ENCODE measurements at regions not wholly inside any gene's neighbourhood (a gene's known extent, or its start where the extent isn't known, plus 50 kb on each side); places are given as distances from the start of the nearest gene placed in this dataset.

DNA sequence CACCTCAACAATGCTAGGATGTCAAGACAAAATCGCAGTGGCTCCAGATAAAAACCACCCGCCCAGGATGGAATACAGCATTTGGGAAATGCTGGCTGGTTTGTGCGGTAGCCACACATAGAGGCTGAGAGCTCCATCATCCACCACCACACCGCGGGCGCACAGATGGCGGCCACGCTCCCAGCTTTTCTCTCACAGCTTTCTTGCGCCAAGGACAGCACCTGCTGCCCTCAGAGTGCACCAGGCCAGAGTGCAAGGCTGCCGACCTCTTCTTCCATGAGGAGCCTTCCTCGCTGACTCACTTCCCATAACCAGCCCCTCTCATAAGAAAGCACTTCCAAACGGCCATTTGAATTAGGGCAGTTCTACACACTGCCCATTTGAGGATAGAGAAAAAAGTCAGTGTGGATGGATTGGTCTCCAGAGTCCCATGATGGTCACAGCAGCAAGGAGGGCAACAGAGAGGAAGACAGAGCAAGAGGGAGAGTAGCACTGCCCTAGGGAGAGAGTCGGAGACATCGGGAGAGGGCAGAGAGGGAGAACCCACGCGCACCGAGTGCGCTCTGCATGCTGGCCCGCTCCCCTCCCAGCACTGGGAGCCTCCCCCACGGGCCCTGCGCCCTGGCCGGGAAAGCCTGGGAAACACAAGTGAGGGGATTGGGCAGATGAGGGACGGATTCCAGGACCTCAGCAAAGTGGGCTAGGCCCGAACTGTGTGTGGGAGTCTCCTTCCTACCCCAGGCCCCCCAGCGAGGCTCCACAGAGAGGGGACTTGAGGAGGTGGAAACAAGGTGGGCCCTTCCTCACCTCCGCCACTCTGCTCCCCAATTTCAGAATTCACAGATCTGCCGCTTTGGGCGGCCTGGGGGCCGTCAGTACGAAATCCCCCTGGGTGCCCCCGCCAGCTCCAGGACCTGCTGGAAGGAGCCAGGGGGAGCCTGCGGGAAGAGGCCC, 156.9 kb downstream of the USP12 start:
- Histone ChIP-seq H3K27me3 (no peaks in the 10 kb centered on the region), H3K4me3 (no peak overlapping the region), H3K36me3 (no peaks in the 10 kb centered on the region), H3K9me3 (no peaks in the 10 kb centered on the region)
- DNase-seq = no peak

DNA sequence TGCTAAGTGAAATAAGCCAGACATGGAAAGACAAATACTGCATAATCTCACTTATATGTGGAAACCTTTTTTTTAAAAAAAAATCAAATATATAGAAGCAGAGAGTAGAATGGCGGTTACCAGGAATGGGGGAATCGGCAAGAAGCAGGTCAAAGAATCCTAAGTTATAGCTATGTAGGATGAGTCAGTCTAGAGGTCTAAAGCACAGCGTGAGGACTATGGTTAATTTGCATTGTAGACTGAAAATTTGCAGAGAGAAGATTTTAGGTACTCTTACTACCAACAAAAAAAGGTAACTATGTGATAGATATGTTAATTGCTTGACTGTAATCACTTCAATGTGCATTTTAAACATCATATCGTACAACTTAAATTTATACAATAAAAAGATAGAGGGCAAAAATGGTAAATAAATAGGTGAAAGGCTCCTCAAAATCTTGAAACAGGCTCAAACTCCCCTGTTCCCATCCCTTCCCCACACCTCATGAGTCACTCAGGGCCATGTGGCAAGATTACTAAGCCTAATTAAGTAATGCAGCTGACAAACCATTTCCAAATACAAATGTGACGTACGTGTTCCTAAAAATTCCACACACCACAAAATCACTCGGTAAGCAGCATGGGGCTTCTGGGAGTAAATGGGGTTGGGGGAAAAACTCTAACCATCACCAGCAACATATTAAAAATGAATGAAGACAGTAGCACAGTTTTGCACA, 159.0 kb downstream of the USP12 start:
- peak; percentile 43 for DNase-seq

DNA sequence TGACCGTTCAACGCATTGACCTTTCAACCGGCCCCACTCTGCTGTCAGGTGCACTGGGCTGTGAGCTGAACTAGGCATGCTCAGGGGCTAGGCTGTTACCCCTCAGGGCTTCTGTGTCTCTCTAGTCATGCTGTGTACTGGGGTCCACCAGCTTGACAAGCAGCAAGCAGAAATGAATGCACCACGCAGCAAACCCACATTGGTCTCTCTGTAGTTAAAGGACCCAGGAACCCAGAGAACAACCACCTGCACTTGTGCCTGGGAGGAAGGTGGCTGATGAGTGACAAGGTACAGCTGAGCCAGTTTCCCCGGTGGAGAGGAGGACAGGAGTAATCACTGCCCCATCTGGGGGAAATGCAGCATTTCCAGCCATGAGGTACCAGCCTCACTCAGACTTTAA, 159.9 kb downstream of the USP12 start:
- H3K4me3 ChIP-seq = no peak overlapping the region
- H3K27me3 ChIP-seq = no peaks in the 10 kb centered on the region
- no peak for DNase-seq
- H3K36me3 ChIP-seq = no peaks in the 10 kb centered on the region
- H3K9me3 ChIP-seq = no peaks in the 10 kb centered on the region

More for the DNA sequence above, 159.0 kb downstream of the USP12 start:
- Histone ChIP-seq H3K36me3 (no peaks in the 10 kb centered on the region), H3K9me3 (no peaks in the 10 kb centered on the region), H3K27me3 (no peaks in the 10 kb centered on the region), H3K4me3 (no peak overlapping the region)

DNA sequence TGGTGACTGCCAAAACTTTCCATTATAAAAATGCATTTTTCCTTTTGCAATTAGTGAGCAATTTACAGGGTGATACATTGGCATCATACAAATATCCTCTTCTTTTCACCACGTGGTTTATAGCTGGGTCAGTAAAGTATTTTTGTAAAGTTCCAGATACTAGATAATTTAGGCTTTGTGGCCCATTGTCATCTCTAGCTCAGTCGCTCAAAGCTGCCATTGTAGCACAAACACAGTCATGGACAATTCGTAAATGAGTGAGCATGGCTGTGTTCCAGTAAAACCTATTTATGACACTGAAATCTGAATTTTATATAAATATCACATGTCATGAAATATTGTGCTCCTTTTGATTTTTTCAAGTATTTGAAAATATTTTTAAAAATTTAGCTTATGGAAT, 162.9 kb downstream of the USP12 start:
- no peaks in the 10 kb centered on the region for H3K36me3 ChIP-seq
- H3K4me3 ChIP-seq = no peak overlapping the region
- H3K9me3 ChIP-seq = no peaks in the 10 kb centered on the region
- DNase-seq = no peak
- no peaks in the 10 kb centered on the region for H3K27me3 ChIP-seq

DNA sequence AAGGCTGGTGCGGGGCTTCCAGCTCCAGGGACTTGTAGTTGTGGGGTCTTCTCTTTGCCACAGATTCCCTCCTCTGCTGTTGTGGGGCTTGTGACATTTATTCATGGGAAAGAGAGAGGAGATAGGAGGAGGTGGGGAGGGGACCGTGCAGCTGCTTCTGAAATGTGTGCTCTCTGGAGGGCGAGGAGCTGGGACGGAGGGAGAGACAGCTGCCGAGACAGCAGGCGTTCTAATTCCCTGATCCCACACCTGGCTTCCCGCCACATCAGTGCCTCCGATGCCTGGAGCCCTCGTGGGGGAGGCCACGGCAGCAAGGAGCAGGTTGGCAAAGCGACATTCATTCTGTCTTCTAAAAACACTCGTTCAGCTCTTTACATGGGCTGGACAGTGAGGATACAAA, 164.4 kb downstream of the USP12 start:
- no peak overlapping the region for H3K4me3 ChIP-seq
- no peak for DNase-seq
- no peaks in the 10 kb centered on the region for H3K27me3 ChIP-seq
- H3K36me3 ChIP-seq = no peaks in the 10 kb centered on the region
- no peaks in the 10 kb centered on the region for H3K9me3 ChIP-seq

DNA sequence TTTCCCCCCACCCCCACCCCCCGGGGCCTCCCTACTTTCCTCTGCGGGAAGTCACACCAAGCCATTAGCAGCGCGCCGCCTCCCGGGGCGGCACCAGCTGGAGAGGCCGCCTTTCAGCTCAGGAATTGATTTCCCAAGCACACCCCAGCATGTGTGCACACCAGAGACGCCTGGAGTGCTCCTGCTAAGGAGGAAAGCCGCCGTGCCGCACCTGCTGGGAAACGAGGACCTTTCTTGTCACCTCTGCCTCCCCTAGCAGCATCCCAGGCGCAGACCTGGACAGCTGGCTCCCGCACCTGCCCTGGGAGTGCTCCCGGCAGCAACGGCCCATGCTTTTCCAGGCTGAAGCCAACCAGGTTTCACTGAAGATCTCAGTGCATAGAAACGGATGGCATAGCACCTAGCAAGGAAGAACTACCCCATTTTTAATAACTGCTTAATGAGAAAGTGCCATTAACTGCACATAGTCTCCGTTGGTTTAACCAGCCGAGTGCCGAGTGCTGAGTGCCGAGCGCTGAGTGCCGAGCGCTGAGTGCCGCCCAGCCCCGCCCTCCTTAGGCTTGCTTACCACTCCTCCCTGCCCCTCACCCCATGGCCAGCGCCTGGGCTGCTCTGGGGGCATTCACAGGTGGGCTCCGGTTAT, 165.0 kb downstream of the USP12 start:
- H3K27me3 ChIP-seq = no peaks in the 10 kb centered on the region
- no peaks in the 10 kb centered on the region for H3K36me3 ChIP-seq
- no peak overlapping the region for H3K4me3 ChIP-seq
- DNase-seq = no peak
- no peaks in the 10 kb centered on the region for H3K9me3 ChIP-seq

DNA sequence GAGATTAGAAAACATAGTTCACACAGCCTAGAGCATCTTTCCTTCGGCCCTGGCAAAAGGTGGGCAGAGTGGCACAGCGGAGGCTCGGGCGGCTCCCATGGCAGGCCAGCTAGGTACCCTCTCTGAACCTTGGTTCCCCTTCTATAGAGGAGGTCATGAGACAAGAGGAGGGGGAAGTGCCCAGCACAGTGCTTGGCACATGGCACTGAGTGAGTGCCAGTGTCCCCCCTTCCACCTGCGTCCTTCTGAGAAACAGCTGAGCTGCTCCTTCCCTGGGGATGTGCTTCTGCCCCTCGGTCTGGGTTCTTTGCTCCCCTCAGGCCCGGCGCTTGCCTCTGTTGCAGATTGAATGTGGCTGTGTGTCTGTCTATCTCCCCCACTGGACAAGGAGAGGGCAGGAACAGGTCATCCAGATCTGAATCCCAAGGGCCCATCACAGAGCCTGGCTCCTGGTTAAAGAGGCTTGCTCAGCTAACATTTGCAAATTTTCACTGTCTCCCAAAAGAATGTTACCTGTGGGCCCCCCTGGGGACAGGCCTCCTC, 165.6 kb downstream of the USP12 start:
- no peaks in the 10 kb centered on the region for H3K36me3 ChIP-seq
- H3K27me3 ChIP-seq = no peaks in the 10 kb centered on the region
- no peaks in the 10 kb centered on the region for H3K9me3 ChIP-seq
- H3K4me3 ChIP-seq = no peak overlapping the region
- no peak for DNase-seq

DNA sequence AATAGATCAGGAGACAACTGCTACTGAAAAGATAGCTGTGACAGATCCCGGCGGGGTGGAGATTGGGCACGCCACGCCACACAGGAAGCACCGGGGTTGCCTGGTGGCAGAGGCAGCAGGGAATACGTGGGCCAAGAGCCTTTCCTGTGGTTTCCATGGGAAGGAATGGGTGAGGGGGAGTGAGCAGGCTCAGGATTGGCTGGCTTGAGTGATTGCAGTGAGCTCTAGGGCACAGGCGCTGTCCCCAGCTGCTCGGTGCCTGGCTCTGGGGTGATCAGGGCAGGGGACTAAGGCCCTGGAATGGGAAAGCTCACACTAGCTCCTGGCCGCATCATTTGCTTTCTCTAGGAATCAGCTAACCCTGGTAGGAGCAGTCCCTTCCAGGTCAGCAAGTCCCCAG, 166.1 kb downstream of the USP12 start:
- Histone ChIP-seq H3K4me3 (no peak overlapping the region), H3K9me3 (no peaks in the 10 kb centered on the region)

DNA sequence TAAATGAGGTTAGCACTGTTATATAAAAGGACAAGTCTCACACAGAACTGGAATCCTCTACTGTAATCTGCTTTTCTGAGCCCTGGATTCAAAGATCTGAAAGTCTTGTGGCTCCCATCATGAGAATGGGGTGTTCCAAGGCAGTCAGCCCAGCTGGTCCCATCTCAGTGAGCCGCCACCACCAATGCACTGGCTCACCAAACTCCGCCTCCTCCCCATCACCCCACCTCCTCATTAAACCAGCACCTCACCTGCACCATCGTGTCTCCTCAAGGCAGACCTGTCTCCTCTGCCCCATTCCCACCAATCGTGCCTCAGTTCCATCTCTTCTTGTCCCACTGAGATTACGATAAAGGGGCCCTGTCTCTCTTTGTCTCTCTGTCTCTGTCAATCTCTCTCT, 166.7 kb downstream of the USP12 start:
- H3K36me3 ChIP-seq = no peaks in the 10 kb centered on the region
- no peaks in the 10 kb centered on the region for H3K9me3 ChIP-seq
- H3K4me3 ChIP-seq = no peak overlapping the region
- no peaks in the 10 kb centered on the region for H3K27me3 ChIP-seq
- DNase-seq = no peak

More for the DNA sequence above, 166.1 kb downstream of the USP12 start:
- no peak for DNase-seq
- Histone ChIP-seq H3K36me3 (no peaks in the 10 kb centered on the region), H3K27me3 (no peaks in the 10 kb centered on the region)

DNA sequence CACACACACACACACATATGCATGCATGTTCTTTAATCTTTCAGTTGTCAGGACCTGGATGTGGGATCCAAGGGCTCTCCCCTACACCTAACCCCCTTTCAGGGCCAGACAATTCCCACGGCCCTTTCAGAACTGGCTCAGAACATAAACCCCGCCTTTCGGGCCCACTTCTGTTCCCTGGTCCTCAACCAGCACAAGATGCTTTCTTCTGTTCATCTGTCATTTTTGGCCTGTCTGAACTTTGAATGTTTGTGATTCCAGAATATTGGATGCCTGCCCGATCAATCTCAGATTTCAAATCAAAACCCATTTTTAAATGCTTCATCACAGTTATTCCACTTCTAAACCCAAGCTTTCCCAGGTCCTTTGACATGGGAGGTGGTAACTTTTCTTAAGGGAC, 167.3 kb downstream of the USP12 start:
- no peaks in the 10 kb centered on the region for H3K36me3 ChIP-seq
- H3K4me3 ChIP-seq = no peak overlapping the region
- no peak for DNase-seq
- no peaks in the 10 kb centered on the region for H3K27me3 ChIP-seq
- no peaks in the 10 kb centered on the region for H3K9me3 ChIP-seq

DNA sequence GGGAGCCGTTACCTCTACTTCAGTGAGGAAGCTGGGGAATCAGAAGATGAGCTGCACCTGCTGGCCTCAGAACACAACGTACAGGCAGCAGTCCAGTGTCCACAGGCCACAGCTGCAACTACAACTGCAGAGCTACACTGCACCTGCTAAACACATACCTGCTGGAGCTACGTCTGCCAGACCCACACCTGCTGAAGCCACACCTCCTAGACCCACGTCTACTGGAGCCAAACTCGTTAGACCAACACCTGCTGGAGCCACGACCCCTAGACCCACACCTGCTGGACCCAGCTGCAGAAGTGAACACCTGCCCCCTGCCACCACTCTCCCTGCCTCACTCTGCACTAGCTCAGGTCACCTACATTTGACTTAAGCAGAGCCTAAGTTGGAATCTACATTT, 169.9 kb downstream of the USP12 start:
- Histone ChIP-seq H3K4me3 (no peak overlapping the region), H3K36me3 (no peaks in the 10 kb centered on the region), H3K27me3 (no peaks in the 10 kb centered on the region), H3K9me3 (no peaks in the 10 kb centered on the region)
- DNase-seq = no peak

DNA sequence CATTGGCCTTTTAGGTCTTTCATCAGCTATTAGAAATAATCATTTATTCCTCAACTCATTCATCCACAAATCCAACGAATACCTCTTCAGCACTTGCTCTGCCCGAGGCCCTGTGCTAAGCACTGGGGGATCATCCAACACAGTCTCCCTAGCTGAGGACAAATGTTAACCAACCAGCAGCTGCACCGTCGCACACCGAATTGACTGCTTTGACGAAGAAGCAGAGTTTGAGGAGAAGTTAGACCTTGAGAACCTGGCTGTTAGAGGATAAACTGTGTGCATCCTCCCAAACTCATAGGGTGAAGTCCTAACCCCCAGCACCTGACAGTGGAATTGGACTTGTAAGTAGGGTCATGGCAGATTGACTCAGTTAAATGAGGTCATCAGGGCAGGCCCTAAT, 170.9 kb downstream of the USP12 start:
- no peak for DNase-seq
- no peaks in the 10 kb centered on the region for H3K27me3 ChIP-seq
- H3K4me3 ChIP-seq = no peak overlapping the region
- H3K36me3 ChIP-seq = no peaks in the 10 kb centered on the region
- H3K9me3 ChIP-seq = peaks cover 3% of the 10 kb centered on the region; the same call in 1 of the 2 replicates

DNA sequence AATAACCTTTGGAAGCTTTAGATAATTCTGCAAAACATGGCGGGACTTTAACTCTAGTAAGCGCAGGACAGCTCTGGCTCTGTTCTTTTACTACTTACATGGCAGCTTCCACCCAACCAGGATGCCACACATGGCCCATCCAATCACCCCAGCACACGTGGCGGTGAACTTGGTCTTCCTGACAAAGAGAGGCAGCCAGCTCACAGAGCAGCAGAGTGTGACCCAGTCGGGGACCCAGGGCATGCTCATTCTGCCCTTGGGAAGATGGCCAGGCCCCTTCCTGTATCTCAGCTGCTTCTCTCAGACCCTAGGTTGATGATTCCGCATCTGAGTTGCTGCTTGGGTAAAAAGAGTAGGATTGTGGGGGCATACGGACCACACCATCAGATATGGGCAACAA, 172.1 kb downstream of the USP12 start:
- no peaks in the 10 kb centered on the region for H3K36me3 ChIP-seq
- no peak overlapping the region for H3K4me3 ChIP-seq
- no peaks in the 10 kb centered on the region for H3K27me3 ChIP-seq
- no peak for DNase-seq
- H3K9me3 ChIP-seq = peaks cover 3% of the 10 kb centered on the region; the same call in 1 of the 2 replicates

DNA sequence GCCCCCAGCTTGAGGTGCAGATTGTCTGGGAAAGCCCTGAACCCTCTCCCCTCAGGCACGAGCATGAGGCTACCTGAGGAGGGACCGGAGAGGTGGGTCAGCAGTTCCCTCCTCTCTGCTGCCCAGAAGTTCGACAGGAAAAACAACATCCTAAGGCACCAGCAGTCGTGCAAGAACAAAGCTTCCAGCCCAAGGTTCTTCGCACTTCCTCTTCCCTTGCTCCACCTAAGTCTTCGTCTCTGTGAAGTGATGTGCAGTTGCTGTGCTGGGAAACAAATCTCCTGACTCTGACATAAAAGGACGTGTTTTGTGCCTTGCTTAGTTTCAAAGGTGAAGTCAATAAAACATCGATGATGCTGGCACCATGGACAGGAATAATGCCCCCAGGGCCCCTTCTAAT, 173.3 kb downstream of the USP12 start:
- Histone ChIP-seq H3K4me3 (no peak overlapping the region), H3K27me3 (no peaks in the 10 kb centered on the region), H3K36me3 (no peaks in the 10 kb centered on the region), H3K9me3 (peaks cover 3% of the 10 kb centered on the region; the same call in 1 of the 2 replicates)
- DNase-seq = no peak

DNA sequence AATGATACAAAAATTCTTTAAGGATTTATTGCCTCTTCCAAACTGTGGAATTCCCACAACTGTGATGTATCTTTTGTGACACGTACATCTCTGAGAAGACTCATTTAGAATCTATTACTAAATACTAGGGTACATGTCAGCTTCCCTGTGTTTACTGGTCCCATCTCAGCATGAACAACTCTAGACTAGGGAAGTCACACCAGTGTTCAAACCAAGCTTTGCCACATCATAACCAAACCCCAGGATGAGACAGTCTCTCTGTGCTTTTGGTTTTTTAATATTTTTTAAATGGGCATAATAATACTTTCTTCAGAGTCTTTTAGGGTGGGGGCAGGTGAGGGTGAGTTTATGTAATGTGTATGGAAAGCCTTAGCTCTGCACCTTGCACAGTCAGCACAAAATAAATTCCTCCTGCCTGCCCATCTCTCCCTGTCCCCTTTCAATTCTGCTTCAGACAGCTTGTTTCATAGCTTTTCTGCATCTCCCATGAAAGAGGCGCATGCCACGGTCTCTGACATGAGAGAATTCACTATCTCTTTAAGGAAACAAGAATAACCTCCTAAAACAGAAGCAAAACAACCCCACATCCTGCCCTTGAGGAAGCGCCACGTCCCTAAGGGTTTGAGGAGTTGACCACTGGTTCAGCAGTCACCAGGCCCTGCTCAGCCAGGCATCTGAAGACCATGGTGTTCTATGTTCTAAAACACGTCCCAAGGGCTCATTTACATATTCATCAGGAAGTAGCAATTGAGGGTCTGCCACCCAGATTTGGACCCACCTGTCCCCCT, 174.5 kb downstream of the USP12 start:
- H3K36me3 ChIP-seq = no peaks in the 10 kb centered on the region
- DNase-seq = no peak
- no peaks in the 10 kb centered on the region for H3K27me3 ChIP-seq

DNA sequence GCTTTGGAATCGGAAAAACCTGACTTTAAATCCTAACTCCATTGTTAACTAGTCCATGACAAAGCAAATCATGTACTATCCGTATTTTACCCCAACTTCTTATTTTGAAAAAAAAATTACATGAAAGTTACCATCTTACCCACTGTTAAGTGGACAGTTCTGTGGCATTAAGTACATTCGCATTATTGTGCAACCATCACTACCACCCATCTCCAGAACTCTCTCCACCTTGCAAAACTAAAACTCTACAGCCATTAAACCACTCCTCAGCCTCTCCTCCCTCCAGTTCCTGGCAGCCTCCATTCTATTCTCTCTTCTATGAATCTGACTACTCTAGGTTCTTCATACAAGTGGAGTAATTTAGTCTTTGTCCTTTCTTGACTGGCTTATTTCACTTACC, 176.5 kb downstream of the USP12 start:
- peaks cover 3% of the 10 kb centered on the region; the same call in 1 of the 2 replicates for H3K9me3 ChIP-seq
- DNase-seq = no peak
- H3K36me3 ChIP-seq = no peaks in the 10 kb centered on the region
- H3K4me3 ChIP-seq = no peak overlapping the region
- no peaks in the 10 kb centered on the region for H3K27me3 ChIP-seq

More for the DNA sequence above, 174.5 kb downstream of the USP12 start:
- H3K9me3 ChIP-seq = peaks cover 3% of the 10 kb centered on the region; the same call in 1 of the 2 replicates
- no peak overlapping the region for H3K4me3 ChIP-seq

All from MG63 (cell line).